HPDE6-E6E7 (cell line): ENCODE measurements at regions not wholly inside any gene's neighbourhood (a gene's known extent, or its start where the extent isn't known, plus 50 kb on each side); places are given as distances from the start of the nearest gene placed in this dataset.
"Not testable (repeated sequence)": the region's sequence is repeated elsewhere in the genome, so short reads cannot be mapped to it uniquely, and the experiment has no call there.

ENCODE experiments used
- DNase-seq: peaks from one replicate; pipeline ENCODE4 v3.0.0; 2011; ENCODE audit warnings: missing footprints; ENCODE audit errors: extremely low spot score

DNA sequence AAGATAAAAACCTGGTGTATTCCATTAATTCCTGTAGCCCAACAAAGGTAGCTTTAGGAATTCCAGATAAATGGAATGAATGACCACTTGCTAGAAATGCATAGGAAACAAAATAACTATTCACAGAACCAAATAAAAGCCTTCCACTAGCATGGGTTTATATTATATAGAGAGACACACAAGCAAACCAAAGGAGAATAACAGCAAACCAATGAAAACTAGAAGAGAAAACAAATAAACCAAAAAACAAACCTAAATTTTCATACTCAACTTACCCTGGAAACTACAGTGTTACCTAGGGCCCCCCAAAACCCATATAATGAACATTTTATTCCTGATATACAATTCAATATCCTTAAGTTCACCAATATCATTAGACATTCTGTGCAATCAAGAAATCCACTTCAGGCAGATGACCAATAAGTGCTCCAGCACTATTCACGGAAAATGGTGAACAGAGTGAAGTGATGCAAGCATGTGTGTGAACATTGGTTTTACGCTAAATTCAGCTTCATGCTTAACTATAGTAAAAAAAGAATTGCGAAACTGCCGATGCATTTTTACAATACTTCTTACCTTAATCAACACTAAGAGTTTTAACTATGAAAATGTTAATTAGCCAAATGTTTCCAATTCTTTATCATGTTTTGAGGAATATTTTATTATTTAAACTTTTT, 1108.4 kb upstream of the TMEM132C start:
- no peak for DNase-seq

DNA sequence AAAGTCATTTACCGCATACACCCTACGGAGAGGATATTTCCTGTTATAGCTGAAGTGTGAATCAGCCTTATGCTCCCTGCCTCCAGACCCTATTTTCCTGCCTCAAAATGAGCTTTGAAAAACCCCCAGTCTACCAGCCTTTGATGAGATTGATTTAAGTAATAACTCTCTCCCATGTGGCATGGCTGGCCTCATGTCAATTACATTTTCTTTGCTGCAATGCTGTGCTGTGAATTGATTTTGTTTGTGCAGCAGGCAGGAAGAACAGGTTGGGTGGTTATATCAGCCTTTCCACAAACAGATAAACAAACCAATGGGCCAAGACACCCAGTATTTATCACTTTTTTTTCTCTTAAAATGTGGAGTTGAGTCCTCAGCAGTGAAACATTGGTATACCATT, 1105.5 kb upstream of the TMEM132C start:
- DNase-seq, result no peak

DNA sequence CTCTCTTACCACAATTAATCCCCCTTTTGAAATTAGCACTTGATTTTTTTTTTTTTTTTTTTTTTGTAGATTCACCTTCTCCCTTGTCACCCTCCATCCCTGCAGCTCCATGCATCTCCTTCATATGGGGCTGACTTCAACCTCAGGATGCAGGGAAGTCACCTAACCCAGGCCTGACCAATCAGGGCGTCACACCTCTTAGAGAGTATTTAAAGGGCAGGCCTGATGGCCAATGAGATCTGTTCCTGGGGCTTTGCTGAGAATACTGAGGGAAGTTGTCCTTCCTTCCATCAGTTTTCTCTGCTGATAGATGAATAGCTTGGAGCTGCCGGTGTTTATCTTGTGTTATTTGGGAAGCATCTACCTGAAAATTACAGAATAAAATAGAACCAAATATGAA, 1104.7 kb upstream of the TMEM132C start:
- DNase-seq, result no peak

DNA sequence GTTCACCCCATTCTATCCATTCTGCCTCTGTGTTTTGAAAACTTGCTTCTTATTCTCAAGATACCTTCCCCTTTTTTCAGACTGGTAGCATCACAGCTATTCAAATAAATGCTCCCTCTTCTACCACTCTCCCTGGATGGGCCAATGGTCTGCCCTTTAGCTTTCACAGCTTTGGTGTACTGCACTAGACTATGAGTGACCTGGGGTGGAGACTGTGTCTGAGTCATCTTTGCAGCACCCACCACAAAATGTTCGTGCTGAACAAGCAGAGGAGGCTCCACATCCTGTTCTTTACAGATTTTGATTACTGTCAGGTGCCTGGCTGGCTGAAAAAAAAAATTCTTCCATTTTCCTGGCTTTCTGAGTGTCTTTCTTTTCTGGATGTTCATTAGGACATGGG, 1104.1 kb upstream of the TMEM132C start:
- peak; percentile 20 for DNase-seq

DNA sequence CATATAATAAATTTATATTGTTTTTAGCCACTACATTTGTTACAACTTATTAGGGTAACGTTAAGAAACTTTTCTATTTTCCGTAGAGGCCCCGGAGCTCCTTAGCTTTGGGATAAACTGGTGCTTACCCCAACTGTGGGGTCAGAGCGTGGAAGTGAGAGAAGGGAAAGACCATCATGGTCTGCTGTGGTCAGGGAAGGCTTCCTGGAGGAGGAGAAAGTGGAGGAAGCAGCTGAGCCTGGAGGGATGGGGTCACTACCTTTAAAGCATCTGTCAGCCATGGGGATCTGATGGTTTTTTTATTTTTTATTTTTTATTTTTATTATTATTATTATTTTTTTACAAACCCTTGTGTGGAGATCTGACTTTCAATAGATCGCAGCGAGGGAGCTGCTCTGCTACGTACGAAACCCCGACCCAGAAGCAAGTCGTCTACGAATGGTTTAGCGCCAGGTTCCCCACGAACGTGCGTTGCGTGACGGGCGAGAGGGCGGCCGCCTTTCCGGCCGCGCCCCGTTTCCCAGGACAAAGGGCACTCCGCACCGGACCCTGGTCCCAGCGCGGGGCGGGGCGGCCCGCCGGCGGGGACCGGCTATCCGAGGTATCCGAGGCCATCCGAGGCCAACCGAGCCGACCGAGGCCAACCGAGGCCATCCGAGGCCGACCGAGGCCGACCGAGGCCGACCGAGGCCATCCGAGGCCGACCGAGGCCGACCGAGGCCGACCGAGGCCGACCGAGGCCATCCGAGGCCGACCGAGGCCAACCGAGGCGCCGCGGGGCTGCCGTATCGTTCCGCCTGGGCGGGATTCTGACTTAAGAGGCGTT, 1101.2 kb upstream of the TMEM132C start:
- peak; percentile 60 for DNase-seq

DNA sequence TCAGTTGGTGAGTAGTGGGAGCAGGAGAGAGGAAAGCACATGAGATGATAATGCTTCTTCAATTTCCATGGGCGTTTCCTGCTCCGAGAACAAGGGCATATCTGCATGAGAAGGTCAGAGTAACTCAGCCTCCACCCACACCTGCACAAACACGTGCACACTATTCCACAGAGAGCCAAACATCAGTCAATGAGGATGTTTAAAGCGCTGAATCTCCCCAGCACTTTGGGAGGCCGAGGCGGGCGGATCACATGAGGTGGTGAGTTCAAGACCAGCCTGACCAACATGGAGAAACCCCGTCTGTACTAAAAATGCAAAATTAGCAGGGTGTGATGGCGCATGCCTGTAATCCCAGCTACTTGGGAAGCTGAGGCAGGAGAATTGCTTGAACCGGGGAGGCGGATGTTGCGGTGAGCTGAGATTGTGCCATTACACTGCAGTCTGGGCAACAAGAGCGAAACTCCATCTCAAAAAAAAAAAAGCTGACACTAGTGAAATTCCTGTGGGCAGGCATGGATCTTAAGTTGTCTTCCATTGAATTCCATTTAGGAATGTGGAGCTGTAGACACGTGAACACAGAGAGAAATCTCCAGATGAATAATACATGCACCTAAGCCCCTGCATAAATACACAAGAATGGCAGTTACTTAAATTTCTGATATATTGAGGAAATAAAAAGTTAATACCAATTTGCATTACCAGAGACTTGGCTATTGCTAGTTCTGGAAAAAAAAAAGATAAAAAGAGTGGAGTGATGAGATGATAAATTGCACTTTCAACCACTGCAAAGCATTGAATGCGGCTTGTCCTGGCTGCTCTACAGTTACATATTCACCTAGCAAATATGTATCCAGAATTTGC, 1097.4 kb upstream of the TMEM132C start:
- no peak for DNase-seq

DNA sequence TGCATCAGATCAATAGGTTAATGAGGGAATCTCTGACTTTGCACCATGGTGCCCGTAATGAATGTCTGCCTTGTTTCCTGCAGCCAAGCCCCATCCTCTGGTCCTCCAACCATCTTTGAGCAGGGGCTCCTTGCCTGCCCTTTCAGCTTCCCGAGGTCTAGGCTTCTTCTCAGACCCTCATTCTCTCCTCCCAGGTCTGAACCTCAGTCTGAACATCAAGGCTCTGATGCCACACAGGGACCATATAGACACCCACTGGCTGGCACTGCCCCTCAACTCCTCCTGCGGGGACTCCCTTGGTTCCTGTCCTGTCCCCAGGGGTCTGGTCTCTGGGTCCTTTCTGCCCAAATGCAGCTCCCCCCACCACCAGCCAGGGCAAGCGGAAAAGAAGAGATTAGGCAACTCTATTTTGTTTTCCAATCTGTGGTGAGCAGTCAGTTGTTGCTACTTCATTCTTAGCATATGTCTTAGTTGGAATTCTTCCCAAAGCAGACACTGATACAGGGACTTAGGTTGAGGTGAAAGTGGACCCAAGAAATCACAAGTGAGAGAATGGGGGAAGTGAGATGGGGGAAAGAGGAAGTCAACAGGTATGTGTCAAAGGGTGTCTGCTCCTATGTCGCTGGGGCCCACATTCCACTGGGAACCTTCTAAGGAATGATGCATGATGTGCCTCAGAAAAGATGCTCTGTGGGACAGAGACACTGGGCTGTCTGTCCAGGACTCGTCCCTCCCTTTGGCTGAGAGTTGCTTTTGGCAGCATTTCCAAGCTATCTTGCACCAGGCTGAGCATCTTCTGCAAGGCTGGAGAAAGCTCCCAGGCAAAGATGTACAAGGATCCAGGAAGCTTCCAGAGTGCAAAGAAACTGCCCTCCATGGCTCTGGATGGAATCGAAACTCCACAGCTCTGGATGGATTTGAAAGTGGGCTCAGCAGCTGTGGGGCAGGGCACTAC, 1096.5 kb upstream of the TMEM132C start:
- no peak for DNase-seq

DNA sequence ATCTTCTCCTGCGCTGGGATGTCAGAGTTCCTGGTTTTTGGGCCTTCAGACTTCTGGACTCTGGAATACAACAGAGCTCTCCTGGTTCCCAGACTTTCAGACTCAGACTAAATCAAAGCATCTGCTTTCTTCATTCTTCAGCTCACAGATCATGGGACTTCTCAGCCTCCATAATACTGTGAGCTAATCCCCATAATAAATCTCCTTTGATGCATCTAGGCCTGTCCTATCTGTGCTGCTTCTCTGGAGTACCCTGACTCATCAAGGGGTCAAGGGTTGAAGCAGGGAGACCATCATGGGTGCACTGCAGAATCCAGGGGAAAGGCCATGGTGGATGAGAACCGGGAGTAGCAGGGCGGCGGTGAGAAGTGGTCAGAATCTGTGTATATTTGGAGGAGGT, 1094.1 kb upstream of the TMEM132C start:
- DNase-seq, result no peak

DNA sequence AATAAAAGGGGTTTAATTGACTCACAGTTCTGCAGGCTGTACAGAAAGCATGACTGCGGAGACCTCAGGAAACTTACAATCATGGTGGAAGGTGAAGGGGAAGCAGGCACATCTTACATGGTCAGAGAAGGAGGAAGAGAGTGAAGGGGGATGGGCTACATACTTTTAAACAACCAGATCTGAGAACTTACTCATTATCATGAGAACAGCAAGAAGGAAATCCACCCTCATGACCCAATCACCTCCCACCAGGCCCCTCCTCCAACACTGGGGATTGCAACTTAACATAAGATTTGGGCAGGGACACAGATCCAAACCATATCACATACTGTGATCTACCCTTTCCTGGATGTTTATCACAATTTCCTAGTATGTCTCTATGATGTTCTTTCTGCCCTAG, 1093.0 kb upstream of the TMEM132C start:
- not testable (repeated sequence) for DNase-seq

DNA sequence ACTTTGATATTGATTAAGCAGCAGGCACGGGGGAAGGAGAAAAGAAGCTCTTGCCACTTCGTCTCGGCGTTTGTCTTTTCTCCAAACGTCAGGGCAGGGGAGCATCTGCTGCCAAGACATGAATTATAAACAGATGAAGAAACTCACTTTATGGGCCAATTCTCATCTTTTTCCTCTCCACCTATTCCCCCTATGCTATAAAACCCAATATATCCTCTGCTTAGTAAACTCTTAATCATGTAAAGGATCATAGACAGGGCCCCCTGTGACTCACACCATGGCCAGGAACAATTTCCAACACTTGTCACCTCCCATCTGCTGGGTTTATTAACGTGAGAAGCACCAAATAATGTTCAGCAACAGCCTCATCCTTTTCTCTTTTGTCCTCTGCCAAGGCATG, 1092.1 kb upstream of the TMEM132C start:
- DNase-seq, result no peak

DNA sequence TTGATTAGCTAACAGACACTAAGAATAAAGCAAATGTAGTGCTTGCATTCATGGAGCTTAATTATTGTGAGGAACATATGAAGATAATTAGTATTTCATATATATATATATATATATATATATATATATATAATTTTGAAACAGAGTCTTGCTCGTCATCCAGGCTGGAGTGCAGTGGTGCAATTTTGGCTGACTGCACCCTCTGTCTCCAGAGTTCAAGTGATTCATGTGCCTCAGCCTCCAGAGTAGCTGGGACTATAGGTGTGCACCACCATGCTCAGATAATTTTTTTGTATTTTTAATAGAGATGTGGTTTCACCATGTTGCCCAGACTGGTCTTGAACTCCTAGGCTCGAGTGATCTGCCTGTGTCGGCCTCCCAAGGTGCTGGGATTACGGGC, 1091.6 kb upstream of the TMEM132C start:
- no peak for DNase-seq

DNA sequence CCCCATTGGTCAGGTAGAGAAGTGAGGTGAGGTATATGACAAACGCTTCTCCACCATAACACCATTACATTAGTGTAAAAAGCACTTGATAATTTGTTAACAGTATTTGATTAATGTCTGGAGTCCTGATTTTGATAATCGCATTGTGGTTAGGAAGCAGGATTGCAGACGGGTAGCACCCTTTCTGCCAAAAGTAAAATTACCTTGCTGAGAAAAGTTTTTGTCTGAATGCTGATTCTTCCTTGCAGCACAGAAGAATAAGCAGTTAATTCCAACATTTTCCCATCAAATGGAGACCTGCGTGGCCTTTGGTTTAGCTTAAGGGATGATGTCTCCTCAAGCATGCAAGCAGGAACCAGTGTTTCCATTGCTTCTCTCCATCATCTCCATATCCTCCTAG, 1090.2 kb upstream of the TMEM132C start:
- no peak for DNase-seq

DNA sequence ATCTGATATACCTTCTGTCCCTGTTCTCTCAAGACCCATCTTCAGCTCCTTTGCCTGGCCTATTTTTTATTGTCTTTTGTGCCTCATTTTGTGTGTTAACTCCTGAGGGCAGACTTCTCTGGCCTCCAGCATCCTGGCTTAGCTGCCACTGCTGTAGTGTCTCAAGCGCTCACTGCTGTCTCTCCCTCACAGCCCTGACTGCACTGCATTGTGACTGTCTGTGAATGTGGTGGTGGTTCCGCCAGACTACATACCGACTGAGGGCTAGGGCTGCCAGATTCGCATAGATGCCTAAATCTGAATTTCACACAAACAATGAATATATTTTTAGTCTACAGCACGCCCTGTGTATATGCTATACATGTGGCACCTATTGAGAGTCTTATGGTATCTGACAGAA, 1088.9 kb upstream of the TMEM132C start:
- DNase-seq, result no peak

DNA sequence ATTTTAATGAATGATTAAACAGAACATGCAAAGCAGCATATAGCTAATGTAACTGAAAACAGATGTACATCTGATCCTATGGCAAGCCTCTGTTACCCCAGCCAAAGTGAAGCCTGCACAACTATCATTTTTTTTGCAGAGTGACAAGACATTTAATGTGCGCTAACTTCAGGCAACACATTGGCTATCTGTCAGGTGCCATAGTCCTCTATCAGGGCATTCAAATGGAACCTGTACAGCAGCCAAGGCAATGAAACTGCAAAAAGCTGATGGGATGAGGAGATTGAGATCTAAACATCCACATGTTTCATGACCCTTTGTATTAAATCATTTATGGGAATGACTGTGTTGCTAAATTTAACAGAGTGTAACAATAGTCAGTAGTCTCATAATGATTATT, 1088.5 kb upstream of the TMEM132C start:
- no peak for DNase-seq

DNA sequence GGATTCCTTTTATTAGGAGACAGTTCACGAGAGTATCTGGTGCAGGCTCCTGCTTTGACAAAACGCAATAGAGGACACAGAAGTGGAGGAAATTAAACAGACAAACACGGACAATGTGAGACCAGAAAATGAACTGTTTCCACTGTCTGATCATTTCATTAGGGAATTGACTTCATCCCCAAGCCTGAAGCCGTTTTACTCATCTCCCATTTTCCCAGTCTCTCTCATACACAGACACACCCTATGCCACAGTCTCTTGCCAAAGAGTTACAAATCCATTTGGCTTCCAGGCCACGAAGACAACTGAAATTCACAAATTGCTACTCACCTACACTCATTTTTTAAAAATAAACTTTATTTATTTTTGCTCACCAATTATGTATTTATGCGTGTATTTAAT, 1087.8 kb upstream of the TMEM132C start:
- no peak for DNase-seq

DNA sequence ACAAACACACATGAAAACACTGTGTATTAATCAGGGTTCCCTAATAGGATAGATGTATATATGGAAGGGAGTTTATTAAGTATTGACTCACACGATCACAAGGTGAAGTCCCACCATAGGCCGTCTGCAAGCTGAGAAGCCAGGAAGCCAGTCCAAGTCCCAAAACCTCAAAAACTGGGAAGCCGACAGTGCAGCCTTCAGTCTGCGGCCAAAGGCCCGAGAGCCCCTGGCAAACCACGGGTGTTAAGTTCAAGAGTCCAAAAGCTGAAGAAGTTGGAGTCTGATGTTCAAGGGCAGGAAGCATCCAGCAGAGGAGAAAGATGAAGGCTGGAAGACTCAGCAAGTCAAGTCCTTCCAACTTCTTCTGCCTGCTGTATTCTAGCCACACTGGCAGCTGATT, 1085.0 kb upstream of the TMEM132C start:
- no peak for DNase-seq

DNA sequence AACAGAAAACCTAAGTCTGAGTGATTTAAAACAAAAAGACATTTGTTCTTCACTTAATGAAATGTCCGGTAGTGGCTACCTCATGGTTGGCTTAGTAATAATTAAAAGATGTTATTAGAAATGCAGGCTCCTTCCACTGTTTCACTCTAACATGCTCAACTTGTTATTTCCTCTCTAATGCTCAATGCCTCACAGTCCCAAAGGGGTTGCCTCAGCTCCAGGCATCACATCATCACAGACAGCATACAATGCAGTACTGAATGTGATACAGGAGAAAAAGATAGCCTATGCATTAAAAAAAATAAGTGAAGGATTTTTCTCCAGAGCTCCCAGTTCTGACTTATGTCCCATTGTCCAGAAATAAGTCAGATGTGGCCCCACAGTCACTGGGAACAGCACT, 1077.0 kb upstream of the TMEM132C start:
- DNase-seq, result no peak

DNA sequence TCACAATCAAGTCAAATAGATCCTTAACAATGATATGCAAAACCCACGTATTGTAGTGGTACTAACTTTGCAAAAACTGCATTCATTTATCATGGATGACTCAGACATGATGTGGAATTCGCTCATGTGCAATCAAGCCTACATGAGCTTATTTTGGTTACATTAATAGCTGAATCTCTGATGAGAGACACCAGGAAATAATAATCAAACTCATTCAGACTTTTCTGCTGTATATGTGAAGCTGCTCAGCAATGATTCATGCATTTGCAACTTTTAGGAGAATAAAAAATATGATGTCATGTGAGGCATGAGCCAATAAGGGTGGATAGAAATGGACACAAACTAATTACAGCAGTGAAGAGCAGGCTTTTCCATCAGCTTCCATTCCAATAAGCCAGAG, 1075.8 kb upstream of the TMEM132C start:
- no peak for DNase-seq

DNA sequence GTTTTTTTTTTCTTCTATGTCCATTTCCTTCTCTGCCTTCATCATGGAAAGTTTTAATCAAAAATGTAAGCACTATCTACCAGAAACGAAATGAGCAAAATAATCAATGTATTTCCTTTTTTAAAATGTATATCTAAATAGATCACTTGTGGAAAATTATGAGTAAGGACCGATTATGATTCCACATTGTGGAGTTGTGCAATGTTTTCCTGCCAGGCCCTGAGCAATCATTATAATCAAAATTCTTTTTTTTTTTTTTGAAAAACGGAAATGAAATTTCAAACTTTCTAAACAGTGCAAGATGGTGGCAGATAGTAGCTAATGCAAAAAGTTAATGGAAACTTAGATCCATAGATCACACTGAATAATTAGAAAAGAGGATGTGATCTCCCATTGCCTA, 1074.6 kb upstream of the TMEM132C start:
- no peak for DNase-seq

DNA sequence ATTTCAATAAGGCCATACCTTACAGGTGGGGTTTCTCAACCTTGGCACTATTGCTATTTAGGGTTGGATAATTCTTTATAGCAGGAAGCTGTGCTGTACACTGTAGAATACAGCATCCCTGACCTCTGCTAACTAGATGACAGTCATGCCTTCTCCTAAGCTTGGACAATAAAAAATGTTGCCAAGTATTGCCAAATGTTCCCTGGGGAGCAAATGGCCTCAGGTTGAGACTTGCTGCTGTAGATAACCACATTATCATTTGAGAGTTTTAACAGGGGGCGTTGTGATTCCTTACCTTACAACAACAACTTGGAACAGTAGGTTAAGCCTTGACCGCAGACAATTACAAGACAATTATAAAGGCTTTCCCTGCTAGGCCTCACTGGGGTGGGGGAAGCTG, 1073.6 kb upstream of the TMEM132C start:
- DNase-seq, result no peak

DNA sequence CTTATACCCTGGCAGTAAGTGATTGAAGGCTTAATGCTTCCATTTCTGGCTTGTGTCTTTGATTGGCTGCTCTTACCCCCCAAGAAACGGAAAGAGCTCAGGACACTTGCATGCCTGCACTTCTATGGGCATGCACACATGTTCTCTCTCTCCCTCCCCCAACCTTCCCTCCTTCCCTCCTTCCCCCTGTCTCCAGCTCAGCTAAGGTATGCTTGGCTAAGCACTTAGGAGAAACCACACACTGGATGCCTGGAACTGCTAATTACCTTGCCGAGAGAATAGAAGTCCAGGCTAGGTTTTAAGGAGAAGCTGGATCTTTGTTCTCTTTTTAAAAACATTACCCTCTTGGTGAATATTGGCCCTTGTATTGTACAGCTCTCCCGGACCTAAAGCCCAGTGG, 1072.8 kb upstream of the TMEM132C start:
- DNase-seq, result no peak
